GM10248 (cell line): ENCODE measurements at regions not wholly inside any gene's neighbourhood (a gene's known extent, or its start where the extent isn't known, plus 50 kb on each side); places are given as distances from the start of the nearest gene placed in this dataset.

ENCODE experiments used
- CTCF ChIA-PET: fragments of 300-600 bp; sonication (Branson Sonifier 250); formaldehyde crosslinking; extraction: SDS; loops from one replicate; lab custom pipeline; 2021; ENCODE audit warnings: antibody characterized with exemption; lab: Yijun Ruan, JAX
- POLR2A ChIA-PET: fragments of 350-650 bp; sonication (Branson Sonifier 250); formaldehyde crosslinking; extraction: SDS; loops from one replicate; lab custom pipeline; 2020; ENCODE audit warnings: antibody characterized with exemption; lab: Yijun Ruan, JAX
- DNase-seq: peaks from one replicate; pipeline ENCODE4 v3.0.0; 2012; ENCODE audit errors: extremely low spot score
- CTCF ChIP-seq: IDR thresholded peaks from 2 replicates; pipeline ENCODE4 v1.5.1; 2012; ENCODE audit warnings: mild to moderate bottlenecking, low read depth; ENCODE audit errors: extremely low read depth, missing control alignments, control extremely low read depth

- ChIA-PET CTCF (no interaction called here), POLR2A (no interaction called here)
- DNase-seq, result no peak
- TF ChIP-seq CTCF, result no peak
These were observed 971.0 kb upstream of the CDH2 start for GRCh38 chr18:29147944-29148343.

- POLR2A ChIA-PET, result no interaction called here
- DNase-seq, result no peak
- CTCF ChIA-PET, result no interaction called here
These were observed 969.1 kb upstream of the CDH2 start for GRCh38 chr18:29146068-29146467.

GRCh38 chr18:29140590-29140989 is 963.7 kb upstream of the CDH2 start:
- CTCF ChIA-PET, result no interaction called here

More at GRCh38 chr18:29146068-29146467, 969.1 kb upstream of the CDH2 start:
- TF ChIP-seq CTCF, result no peak

GRCh38 chr18:29137773-29138495 is 961.0 kb upstream of the CDH2 start:
- TF ChIP-seq CTCF, result no peak
- no peak for DNase-seq
- POLR2A ChIA-PET, result no interaction called here
- CTCF ChIA-PET, result interaction anchor here (0.6 kb wide), 1 partner anchor 16 kb away, joined by 3 read pairs; no protein-coding TSS in a partner anchor

More at GRCh38 chr18:29140590-29140989, 963.7 kb upstream of the CDH2 start:
- POLR2A ChIA-PET, result no interaction called here
- DNase-seq, result no peak
- no peak for TF ChIP-seq CTCF

- no peak for DNase-seq
- CTCF ChIA-PET, result no interaction called here
- TF ChIP-seq CTCF, result no peak
- POLR2A ChIA-PET, result no interaction called here
These were observed 947.0 kb upstream of the CDH2 start for GRCh38 chr18:29123706-29124530.

GRCh38 chr18:29104671-29105070 is 927.7 kb upstream of the CDH2 start:
- ChIA-PET CTCF (no interaction called here), POLR2A (no interaction called here)
- no peak for DNase-seq
- TF ChIP-seq CTCF, result no peak
